ENCODE measurements at regions not wholly inside any gene's neighbourhood (a gene's known extent, or its start where the extent isn't known, plus 50 kb on each side); places are given as distances from the start of the nearest gene placed in this dataset.

- TF ChIP-seq CTCF (IDR thresholded peaks at IDR 0.05; ENCODE audit: poor library complexity): no peak
- no peak for TF ChIP-seq EZH2 (IDR thresholded peaks at IDR 0.05; ENCODE audit: borderline replicate concordance)
These were observed 87.9 kb upstream of the MEF2A start for GRCh38 chr15:99477791-99478471.
